ENCODE measurements at regions not wholly inside any gene's neighbourhood (a gene's known extent, or its start where the extent isn't known, plus 50 kb on each side); places are given as distances from the start of the nearest gene placed in this dataset.

DNA sequence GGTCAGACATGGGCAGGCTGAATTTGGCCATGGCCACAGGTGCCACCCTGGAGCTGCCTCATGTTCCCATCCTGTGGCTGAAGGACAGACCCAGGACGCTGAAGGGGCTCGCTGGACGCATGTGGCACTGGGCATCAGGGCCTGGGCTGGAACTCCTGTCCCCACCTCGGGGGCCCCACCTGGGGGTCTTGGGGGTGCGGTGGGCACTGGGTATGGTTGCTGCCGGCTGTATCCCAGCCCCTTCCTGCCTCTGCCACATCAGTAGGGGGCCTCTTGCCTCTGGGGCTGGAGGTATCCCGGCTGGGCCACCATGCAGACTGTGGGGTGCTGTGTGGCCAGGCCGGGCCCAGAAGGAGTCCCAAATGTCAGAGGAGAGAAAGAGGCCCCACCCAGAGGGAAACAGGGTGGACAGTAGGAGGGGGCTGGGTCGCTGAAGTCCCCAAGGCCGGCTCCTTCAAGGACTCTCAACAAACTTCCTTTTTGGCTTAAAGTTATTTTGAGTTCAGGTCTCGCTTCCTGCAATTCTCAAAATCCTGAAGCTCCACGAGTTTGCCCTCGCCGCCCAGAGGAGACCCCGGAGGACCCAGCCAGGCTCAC, 78.7 kb downstream of the SIK1 start:
- no peak for DNase-seq (ENCODE audit: low read depth)

- DNase-seq (ENCODE audit: low read depth), result no peak
Measured at GRCh38 chr21:43347461-43348169, 79.3 kb downstream of the SIK1 start.

GRCh38 chr21:43346551-43346950, 80.4 kb downstream of the SIK1 start:
- no peak for DNase-seq (ENCODE audit: low read depth)

GRCh38 chr21:43345746-43346409, 81.1 kb downstream of the SIK1 start:
- DNase-seq (ENCODE audit: low read depth), result no peak

- DNase-seq (ENCODE audit: low read depth), result no peak
Measured at GRCh38 chr21:43345046-43345745, 81.7 kb downstream of the SIK1 start.

DNA sequence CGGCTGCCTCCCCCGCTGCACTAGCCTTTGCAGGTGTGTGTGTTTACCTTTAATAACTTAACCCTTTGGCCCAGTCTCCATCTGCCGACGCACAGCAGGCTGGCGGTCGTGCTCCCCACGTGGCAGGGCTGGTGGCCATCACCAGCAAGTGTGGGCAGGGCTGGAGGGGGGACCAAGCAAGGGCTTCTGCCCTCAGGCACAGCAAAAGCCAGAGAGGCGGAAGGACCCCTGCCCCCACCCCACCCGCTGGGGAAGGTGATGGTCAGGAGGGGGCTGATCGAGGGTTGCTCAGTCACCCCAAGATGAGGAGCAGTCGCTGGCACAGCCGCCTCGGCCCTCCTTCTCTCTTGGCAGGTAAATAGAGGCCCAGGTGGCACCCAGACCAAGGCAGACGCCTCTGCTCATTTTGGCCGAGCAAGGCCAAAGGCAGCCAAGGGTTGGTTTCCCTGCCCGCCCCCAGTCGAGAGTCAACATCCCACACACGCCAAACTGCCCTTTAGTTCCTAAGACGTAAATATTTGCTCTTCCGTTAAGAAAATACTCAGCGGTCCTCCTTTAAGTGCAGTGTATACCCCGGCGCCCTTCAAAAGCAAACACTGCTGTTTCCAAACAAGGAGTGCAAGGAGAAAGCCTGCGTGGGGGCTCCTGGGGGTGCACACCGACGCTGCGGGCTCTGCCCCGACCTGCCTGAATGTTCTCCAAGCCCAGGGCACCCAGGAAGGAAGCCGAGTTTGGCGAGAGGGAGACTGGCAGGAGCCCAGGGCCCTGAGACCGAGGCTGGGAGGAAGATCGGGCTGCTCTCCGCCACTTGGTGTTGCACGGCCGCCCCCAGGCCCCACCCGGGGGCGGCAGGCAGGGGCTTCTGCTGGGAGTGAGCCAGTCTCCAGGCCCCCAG, 82.7 kb downstream of the SIK1 start:
- DNase-seq (ENCODE audit: low read depth), result no peak

DNA sequence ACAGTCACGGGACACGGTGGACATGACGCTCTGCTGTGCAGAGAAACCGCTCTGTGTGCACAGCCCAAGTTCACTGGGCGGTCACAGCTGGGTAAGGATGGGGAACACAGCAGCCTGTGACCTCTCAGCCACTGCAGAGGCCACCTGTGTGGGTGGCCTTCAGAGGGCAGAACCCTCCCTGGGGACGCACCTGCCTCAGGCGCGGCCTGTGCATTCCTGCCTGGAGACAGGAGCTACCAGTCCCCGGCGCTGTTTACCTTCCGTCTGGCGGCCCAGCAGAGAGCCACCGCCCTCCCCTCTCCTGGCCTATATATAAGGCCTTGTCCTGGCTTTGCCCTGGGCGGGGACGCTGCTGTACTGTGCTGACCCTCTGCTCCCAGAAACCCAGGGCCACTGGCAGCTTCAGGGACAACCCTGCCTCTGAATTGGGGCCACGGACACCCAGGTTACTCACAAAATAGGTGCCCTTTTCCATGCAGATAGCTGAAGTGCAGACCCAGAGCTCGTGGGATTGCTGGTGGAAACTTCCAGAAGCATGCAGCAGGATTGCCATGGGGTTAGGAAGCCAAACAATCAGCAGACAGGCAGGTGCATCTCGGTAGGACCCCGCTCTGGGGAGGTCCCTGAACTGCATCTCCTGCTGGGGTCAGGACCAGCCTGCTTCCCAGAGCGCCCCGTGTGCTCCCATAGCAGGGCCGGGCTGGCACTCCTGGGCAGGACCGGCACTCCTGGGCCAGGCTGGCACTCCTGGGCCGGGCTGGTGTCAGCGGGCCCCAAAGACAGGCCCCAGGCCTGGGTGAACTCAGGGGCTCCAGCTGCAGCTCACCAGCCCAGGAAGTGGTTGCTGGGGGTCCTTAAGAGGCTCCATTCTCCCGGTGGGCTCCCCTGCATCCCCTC, 83.6 kb downstream of the SIK1 start:
- DNase-seq (ENCODE audit: low read depth), result no peak

GRCh38 chr21:43342301-43342881, 84.5 kb downstream of the SIK1 start:
- DNase-seq (ENCODE audit: low read depth), result no peak

GRCh38 chr21:43341378-43342161, 85.4 kb downstream of the SIK1 start:
- no peak for DNase-seq (ENCODE audit: low read depth)

GRCh38 chr21:43340491-43341377, 86.2 kb downstream of the SIK1 start:
- no peak for DNase-seq (ENCODE audit: low read depth)

GRCh38 chr21:43339668-43340067, 87.3 kb downstream of the SIK1 start:
- DNase-seq (ENCODE audit: low read depth), result no peak

DNA sequence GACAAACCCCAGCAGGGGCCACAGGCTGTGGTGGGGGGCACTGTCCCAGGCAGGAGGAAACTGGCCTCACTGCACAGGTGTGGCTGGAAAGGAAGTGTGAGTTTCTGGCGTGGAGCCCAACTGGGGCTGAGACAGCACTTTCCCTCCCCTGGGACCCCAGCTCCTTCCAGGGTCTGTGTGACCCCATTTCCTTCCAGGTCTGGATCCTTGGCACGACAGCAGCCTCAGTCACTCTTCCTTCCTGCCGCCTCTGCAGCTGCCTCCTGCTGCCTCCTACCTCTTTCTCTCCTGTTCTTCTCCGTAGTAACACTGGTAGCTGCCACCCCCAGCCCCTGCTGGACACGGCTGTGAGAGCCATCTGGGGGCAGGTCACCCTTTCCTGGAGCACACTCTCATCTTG, 88.0 kb downstream of the SIK1 start:
- DNase-seq (ENCODE audit: low read depth), result no peak

DNA sequence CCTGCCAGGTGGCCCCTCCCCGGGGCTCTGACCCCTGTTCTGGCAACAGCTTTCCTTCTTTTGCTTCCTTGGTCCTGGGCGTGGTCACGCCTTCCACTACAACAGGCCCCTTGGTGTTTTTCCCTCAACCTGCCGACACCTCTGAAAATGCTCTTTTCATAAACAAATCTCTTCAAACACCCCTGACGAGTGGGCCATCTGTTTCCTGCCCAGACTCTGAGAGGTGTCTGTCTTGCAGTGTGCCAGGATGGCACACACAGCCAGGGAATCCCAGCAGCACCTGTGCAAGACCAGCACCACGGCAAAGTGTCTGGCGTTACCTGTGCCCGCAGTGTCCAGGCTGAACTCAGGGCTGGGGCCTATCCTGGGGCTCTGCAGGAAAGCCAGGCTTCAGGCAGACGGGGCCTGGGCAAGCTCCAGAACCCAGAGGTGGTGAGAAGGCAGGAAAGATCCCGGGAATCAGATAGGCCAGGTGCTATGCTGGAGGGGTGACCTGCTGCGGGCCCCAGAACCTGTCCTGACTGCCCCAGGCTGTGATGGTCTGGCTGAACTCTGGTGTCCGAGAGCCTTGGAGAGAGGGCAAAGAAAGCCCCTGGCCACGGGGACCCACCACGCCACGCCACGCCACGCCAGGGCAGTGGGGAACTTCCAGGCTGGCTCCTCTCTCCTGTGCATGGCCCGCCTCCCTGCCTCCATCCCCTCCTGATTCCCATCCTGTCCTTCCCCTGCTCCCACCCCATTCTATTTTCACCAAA, 88.9 kb downstream of the SIK1 start:
- DNase-seq (ENCODE audit: low read depth), result no peak

DNA sequence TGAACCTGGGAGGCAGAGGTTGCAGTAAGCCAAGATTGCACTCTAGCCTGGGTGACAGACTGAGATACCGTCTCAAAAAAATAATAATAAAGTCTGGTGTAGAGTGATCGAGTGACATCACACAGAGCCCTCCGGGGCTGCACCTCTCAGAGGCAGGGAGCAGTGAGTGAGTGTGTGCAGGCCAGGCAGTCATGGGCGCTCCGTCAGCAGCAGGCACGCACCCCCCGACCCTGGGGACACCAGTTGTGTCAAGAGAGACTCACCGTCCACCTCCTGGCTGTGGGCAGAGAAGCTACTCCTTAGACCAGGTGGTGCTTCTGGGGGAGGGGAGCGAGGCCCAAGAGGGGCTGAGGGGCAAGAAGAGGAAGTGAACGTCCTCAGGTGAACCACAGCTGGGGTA, 91.8 kb downstream of the SIK1 start:
- no peak for DNase-seq (ENCODE audit: low read depth)

DNA sequence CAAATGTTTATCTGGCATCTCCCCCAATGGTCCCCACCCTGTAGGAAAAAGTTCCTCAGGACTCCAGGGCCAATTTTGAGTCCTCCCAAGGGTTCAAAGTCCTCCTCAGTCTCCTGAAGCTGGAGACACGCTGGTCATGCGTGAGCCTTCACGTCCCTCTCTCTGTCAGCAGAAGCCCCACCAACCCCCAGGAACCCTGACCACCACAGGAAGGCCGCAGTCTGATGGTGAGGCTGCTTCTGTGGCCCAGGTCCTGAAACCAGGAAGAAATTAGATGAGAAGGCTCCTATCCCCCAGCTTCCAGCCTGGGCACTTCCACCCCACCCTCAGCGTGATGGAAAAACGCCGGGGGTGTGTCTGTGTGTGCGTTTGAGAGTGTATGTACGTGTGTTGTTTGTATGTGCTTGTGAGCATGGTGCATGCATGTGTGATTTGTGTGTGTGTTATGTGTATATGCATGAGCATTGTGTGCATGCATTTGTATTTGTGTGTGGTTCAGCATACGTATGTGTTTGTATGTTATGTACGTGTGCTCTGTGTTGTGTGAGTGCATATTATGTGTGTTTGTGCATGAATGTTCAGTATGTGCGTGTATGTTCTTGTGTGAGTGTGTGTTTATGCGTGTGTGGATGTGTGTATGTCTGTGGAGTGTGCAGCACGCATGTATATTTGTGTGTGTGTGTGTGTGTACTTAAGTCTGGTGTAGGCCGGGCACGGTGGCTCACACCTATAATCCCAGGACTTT, 92.5 kb downstream of the SIK1 start:
- DNase-seq (ENCODE audit: low read depth), result no peak

DNA sequence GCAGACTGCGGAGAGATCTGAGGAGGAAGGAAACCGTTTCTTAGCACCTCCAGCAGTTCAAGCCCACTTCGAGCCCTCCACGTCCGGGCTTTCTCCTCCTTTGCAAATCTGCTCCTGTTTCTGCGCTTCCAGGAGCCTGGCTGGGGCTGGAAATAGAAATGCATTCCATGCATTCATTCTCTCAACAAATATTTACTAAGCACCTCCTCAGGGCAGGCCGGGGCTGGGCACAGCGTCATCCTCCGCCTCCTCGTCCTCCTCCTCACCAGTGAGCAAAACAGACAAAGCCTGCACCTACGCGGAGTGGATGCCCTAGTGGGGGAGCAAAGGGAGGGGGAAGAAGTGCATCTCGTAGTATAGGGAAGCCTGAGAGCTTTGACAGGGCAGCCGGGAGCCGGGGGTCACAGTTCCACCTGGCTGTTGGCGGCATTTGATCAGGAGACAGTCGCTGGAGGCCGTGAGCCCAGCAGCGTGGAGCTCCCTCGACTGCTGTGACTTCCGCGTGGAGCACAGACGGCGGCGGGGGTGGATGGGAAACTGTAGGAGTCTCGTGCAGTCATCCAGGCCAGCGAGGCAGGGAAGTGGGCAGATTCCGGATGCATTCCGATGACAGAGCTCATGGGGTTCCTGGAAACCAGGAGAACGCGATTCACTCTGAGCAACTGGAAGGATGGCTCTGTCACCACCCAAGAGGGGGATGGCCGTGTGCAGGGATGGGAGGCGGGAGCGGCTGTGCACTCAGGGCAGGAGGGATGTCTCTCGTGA, 93.5 kb downstream of the SIK1 start:
- DNase-seq (ENCODE audit: low read depth), result no peak
